Ureter (tissue), 1 donor: ENCODE measurements at regions not wholly inside any gene's neighbourhood (a gene's known extent, or its start where the extent isn't known, plus 50 kb on each side); places are given as distances from the start of the nearest gene placed in this dataset.

Experiments
- DNase-seq: peaks from one replicate; pipeline ENCODE4 v3.0.0-alpha.2; 2020; ENCODE audit warnings: low spot score
- donor health status: DM: yes; HTN: yes; CAD: no.

- DNase-seq = no peak
Measured at GRCh38 chr10:78787125-78787524, 281.6 kb upstream of the ZMIZ1 start.

- DNase-seq = no peak
Measured at GRCh38 chr10:78794736-78795455, 273.9 kb upstream of the ZMIZ1 start.

- no peak for DNase-seq
Measured at GRCh38 chr10:78798976-78799730, 269.6 kb upstream of the ZMIZ1 start.

GRCh38 chr10:78800006-78800405 is 268.8 kb upstream of the ZMIZ1 start:
- DNase-seq = no peak

GRCh38 chr10:78800535-78801320 is 268.0 kb upstream of the ZMIZ1 start:
- DNase-seq = no peak

GRCh38 chr10:78802431-78802830 is 266.3 kb upstream of the ZMIZ1 start:
- DNase-seq = no peak

GRCh38 chr10:78802866-78803265 is 265.9 kb upstream of the ZMIZ1 start:
- DNase-seq = peak; percentile 74

- DNase-seq = no peak
Measured at GRCh38 chr10:78803710-78804109, 265.1 kb upstream of the ZMIZ1 start.

- DNase-seq = no peak
Measured at GRCh38 chr10:78804411-78805032, 264.2 kb upstream of the ZMIZ1 start.

GRCh38 chr10:78805176-78805575 is 263.6 kb upstream of the ZMIZ1 start:
- peak; percentile 74 for DNase-seq

- no peak for DNase-seq
Measured at GRCh38 chr10:78806681-78807221, 262.0 kb upstream of the ZMIZ1 start.

- DNase-seq = no peak
Measured at GRCh38 chr10:78807504-78808203, 261.1 kb upstream of the ZMIZ1 start.

GRCh38 chr10:78808286-78808685 is 260.5 kb upstream of the ZMIZ1 start:
- no peak for DNase-seq

- no peak for DNase-seq
Measured at GRCh38 chr10:78808736-78809367, 259.9 kb upstream of the ZMIZ1 start.

- no peak for DNase-seq
Measured at GRCh38 chr10:78811174-78811573, 257.6 kb upstream of the ZMIZ1 start.

GRCh38 chr10:78812571-78813318 is 256.0 kb upstream of the ZMIZ1 start:
- no peak for DNase-seq

GRCh38 chr10:78813526-78813925 is 255.2 kb upstream of the ZMIZ1 start:
- no peak for DNase-seq

- DNase-seq = no peak
Measured at GRCh38 chr10:78813998-78814399, 254.8 kb upstream of the ZMIZ1 start.

- DNase-seq = no peak
Measured at GRCh38 chr10:78814407-78814806, 254.4 kb upstream of the ZMIZ1 start.
